GM18505 (cell line): ENCODE measurements at regions not wholly inside any gene's neighbourhood (a gene's known extent, or its start where the extent isn't known, plus 50 kb on each side); places are given as distances from the start of the nearest gene placed in this dataset.

Source experiments
- ATAC-seq: cut with Tn5 transposase; IDR thresholded peaks from one replicate; pipeline ENCODE4 v1.9.1; 2021; ENCODE audit not compliant: unreplicated experiment
- POLR2A ChIP-seq: IDR thresholded peaks from 4 replicates; pipeline ENCODE4 v1.6.1; 2011; ENCODE audit warnings: borderline replicate concordance; ENCODE audit not compliant: insufficient read depth, insufficient read length; ENCODE audit errors: extremely low read depth

GRCh38 chr17:27382025-27382424 lies 74.2 kb upstream of the KSR1 start:
- no peak for TF ChIP-seq POLR2A
- ATAC-seq = no peak

- no peak for TF ChIP-seq POLR2A
- ATAC-seq = no peak
These were observed 72.0 kb upstream of the KSR1 start for GRCh38 chr17:27384261-27384701.

- no peak for TF ChIP-seq POLR2A
- no peak for ATAC-seq
These were observed 71.5 kb upstream of the KSR1 start for GRCh38 chr17:27384726-27385125.

- TF ChIP-seq POLR2A = no peak
- no peak for ATAC-seq
These were observed 70.6 kb upstream of the KSR1 start for GRCh38 chr17:27385626-27386025.

GRCh38 chr17:27386206-27387075 lies 69.8 kb upstream of the KSR1 start:
- no peak for ATAC-seq
- TF ChIP-seq POLR2A = no peak

GRCh38 chr17:27389542-27390140 lies 66.6 kb upstream of the KSR1 start:
- no peak for ATAC-seq
- no peak for TF ChIP-seq POLR2A

GRCh38 chr17:27390540-27390939 lies 65.7 kb upstream of the KSR1 start:
- ATAC-seq = no peak
- no peak for TF ChIP-seq POLR2A

GRCh38 chr17:27391427-27391826 lies 64.8 kb upstream of the KSR1 start:
- no peak for TF ChIP-seq POLR2A
- ATAC-seq = no peak

GRCh38 chr17:27396045-27396444 lies 60.2 kb upstream of the KSR1 start:
- no peak for TF ChIP-seq POLR2A
- ATAC-seq = no peak

- no peak for TF ChIP-seq POLR2A
- no peak for ATAC-seq
These were observed 59.3 kb upstream of the KSR1 start for GRCh38 chr17:27396941-27397340.

- no peak for TF ChIP-seq POLR2A
- no peak for ATAC-seq
These were observed 57.6 kb upstream of the KSR1 start for GRCh38 chr17:27398691-27399090.

- no peak for ATAC-seq
- no peak for TF ChIP-seq POLR2A
These were observed 55.3 kb upstream of the KSR1 start for GRCh38 chr17:27400991-27401390.

- no peak for TF ChIP-seq POLR2A
- no peak for ATAC-seq
These were observed 53.3 kb upstream of the KSR1 start for GRCh38 chr17:27402943-27403342.

- TF ChIP-seq POLR2A = no peak
- no peak for ATAC-seq
These were observed 52.7 kb upstream of the KSR1 start for GRCh38 chr17:27403480-27404005.
